GM12878 (cell line): ENCODE measurements at regions not wholly inside any gene's neighbourhood (a gene's known extent, or its start where the extent isn't known, plus 50 kb on each side); places are given as distances from the start of the nearest gene placed in this dataset.

Experiments used
- ATAC-seq: fragments of 200-7000 bp; cut with Tn5 transposase; 3 replicates; pipeline ENCODE4 v1.9.1; 2020; ENCODE audit warnings: mild to moderate bottlenecking, moderate library complexity
- BruUV-seq: library from RNA; stranded (reverse); fragments of 400-500 nt; replicated peaks from 2 replicates; lab custom pipeline; 2021; lab: Mats Ljungman, UMichigan
- CTCF ChIA-PET: fragments of 300-600 bp; sonication (Branson Sonifier 250); formaldehyde crosslinking; extraction: SDS; loops from one replicate; lab custom pipeline; 2021; ENCODE audit warnings: inconsistent platforms; lab: Yijun Ruan, JAX
- POLR2A ChIA-PET: fragments of 350-600 bp; formaldehyde crosslinking; extraction: SDS; loops from one replicate; lab custom pipeline; 2021; ENCODE audit warnings: inconsistent platforms; lab: Charles Lee
- RAD21 ChIA-PET: fragments of 300-600 bp; sonication (Branson Sonifier 250); formaldehyde crosslinking; loops from one replicate; lab custom pipeline; 2023; ENCODE audit warnings: antibody characterized with exemption; ENCODE audit not compliant: unreplicated experiment; lab: Charles Lee
- SMC1A ChIA-PET: fragments of 300-600 bp; sonication (Branson Sonifier 250); formaldehyde crosslinking; loops from one replicate; lab custom pipeline; 2023; ENCODE audit not compliant: unreplicated experiment, uncharacterized antibody; lab: Charles Lee
- DNase-seq: peaks from one replicate; pipeline ENCODE4 v3.0.0-alpha.2; 2011; ENCODE audit warnings: low read depth, low spot score
- FAIRE-seq: peaks from 3 replicates; lab custom pipeline; 2011; peaks lifted over from hg19 to GRCh38; lab: Jason Lieb, UNC
- H2AFZ ChIP-seq: 2 replicates; pipeline ENCODE4 v1.6.0; 2011; ENCODE audit warnings: low read depth, low read length, control low read depth; ENCODE audit not compliant: control insufficient read depth
- H3K27ac ChIP-seq: 2 replicates; pipeline ENCODE4 v1.5.1; 2011; ENCODE audit warnings: control low read depth; ENCODE audit not compliant: control insufficient read depth, insufficient read depth
- H3K27me3 ChIP-seq, 2 experiments: replicated peaks in 1 of 2; 2 replicates each; pipeline versions ENCODE4 v1.6.0 to v1.6.1; 2011; ENCODE audit warnings: low read length in 1 of 2; ENCODE audit not compliant: control insufficient read depth in 2 of 2, insufficient read depth in 2 of 2
- H3K36me3 ChIP-seq, 2 experiments: 2 replicates each; pipeline ENCODE4 v1.5.1; 2011; ENCODE audit warnings: low read length in 1 of 2; ENCODE audit not compliant: control insufficient read depth in 2 of 2, insufficient read depth in 2 of 2
- H3K4me1 ChIP-seq: 2 replicates; pipeline ENCODE4 v1.6.1; 2011; ENCODE audit warnings: mild to moderate bottlenecking, low read length, moderate library complexity, mixed read lengths; ENCODE audit not compliant: control insufficient read depth, insufficient read depth
- H3K4me2 ChIP-seq: 2 replicates; pipeline ENCODE4 v1.6.0; 2011; ENCODE audit warnings: control low read depth; ENCODE audit not compliant: control insufficient read depth, insufficient read depth
- H3K4me3 ChIP-seq: fragments of 200-600 bp; sonication (generic); 2 replicates; pipeline ENCODE4 v1.5.1; 2016
- H3K79me2 ChIP-seq: 2 replicates; pipeline ENCODE4 v1.6.0; 2011; ENCODE audit warnings: low read length; ENCODE audit not compliant: control insufficient read depth, insufficient read depth
- H3K9ac ChIP-seq: 2 replicates; pipeline ENCODE4 v1.8.0; 2011; ENCODE audit warnings: low read length, control low read depth, mixed read lengths; ENCODE audit not compliant: control insufficient read depth, insufficient read depth
- H3K9me3 ChIP-seq: replicated peaks from 3 replicates; pipeline ENCODE4 v1.5.1; 2011; ENCODE audit warnings: mild to moderate bottlenecking, low read length; ENCODE audit not compliant: control insufficient read depth, insufficient read depth
- H4K20me1 ChIP-seq: 2 replicates; pipeline ENCODE4 v1.6.0; 2011; ENCODE audit not compliant: control insufficient read depth, insufficient read depth
- ASH2L ChIP-seq: fragments of 300-600, 200-600 bp; sonication (generic); IDR thresholded peaks from 2 replicates; pipeline ENCODE4 v1.6.1; 2017; ENCODE audit warnings: low read depth, mild to moderate bottlenecking, borderline replicate concordance
- BCLAF1 ChIP-seq: fragments of 450-650 bp; IDR thresholded peaks from 2 replicates; pipeline ENCODE4 v1.6.1; 2017; ENCODE audit warnings: antibody characterized with exemption, mild to moderate bottlenecking, moderate library complexity
- CBFB ChIP-seq: IDR thresholded peaks from 2 replicates; pipeline ENCODE4 v1.6.1; 2016; ENCODE audit warnings: antibody characterized with exemption, low read depth
- CEBPZ ChIP-seq: fragments of 150-350 bp; IDR thresholded peaks from 2 replicates; pipeline ENCODE4 v1.6.1; 2016; ENCODE audit warnings: low read depth, low read length
- E4F1 ChIP-seq: fragments of 450-650 bp; IDR thresholded peaks from 2 replicates; pipeline ENCODE4 v1.6.1; 2018; ENCODE audit warnings: borderline replicate concordance, mild to moderate bottlenecking; ENCODE audit not compliant: partially characterized antibody
- EP300 ChIP-seq, 2 experiments: fragments of 150-350 bp in 1 of 2; IDR thresholded peaks; 2 replicates each; pipeline ENCODE4 v1.6.1; 2011 to 2012; ENCODE audit warnings: low read depth in 2 of 2, low read length in 2 of 2, borderline replicate concordance in 1 of 2, improper control_type of control experiment in 1 of 2, inconsistent platforms in 1 of 2; ENCODE audit not compliant: control insufficient read depth in 1 of 2
- ESRRA ChIP-seq: IDR thresholded peaks from 2 replicates; pipeline ENCODE4 v1.6.1; 2012; ENCODE audit warnings: mild to moderate bottlenecking, low read length, improper control_type of control experiment
- NBN ChIP-seq: fragments of 450-650 bp; IDR thresholded peaks from 2 replicates; pipeline ENCODE4 v1.6.1; 2016
- NFYA ChIP-seq: IDR thresholded peaks from 2 replicates; pipeline ENCODE4 v1.6.1; 2011; ENCODE audit warnings: low read depth, mild to moderate bottlenecking, low read length, improper control_type of control experiment, borderline replicate concordance
- NR2F1 ChIP-seq: fragments of 450-650 bp; conservative IDR thresholded peaks from 2 replicates; pipeline ENCODE4 v1.6.1; 2017; ENCODE audit warnings: mild to moderate bottlenecking
- POLR2AphosphoS2 ChIP-seq: IDR thresholded peaks from 2 replicates; pipeline ENCODE4 v1.6.1; 2011; ENCODE audit warnings: low read depth, mild to moderate bottlenecking, low read length, improper control_type of control experiment, moderate library complexity
- SMC3 ChIP-seq: IDR thresholded peaks from 2 replicates; pipeline ENCODE4 v1.6.1; 2011; ENCODE audit warnings: low read length, improper control_type of control experiment, borderline replicate concordance
- TARDBP ChIP-seq: IDR thresholded peaks from 2 replicates; pipeline ENCODE4 v1.6.1; 2016; ENCODE audit warnings: borderline replicate concordance
- ZSCAN29 ChIP-seq: fragments of 450-650 bp; IDR thresholded peaks from 2 replicates; pipeline ENCODE4 v1.6.1; 2017; ENCODE audit warnings: mild to moderate bottlenecking, moderate library complexity
- WGBS: methylation state at CpG from one replicate; pipeline ENCODE4 v1.1.6; 2016; ENCODE audit warnings: low lambda C conversion rate; ENCODE audit not compliant: insufficient replicate concordance, insufficient coverage; ENCODE audit errors: missing lambda C conversion rate; 5-methylcytosine and 5-hydroxymethylcytosine counted together
- in situ Hi-C: fragments of 300-500 bp; cut with MboI; formaldehyde crosslinking; loops from 9 replicates; pipeline ENCODE4 v1.14.3; 2018; ENCODE audit warnings: mixed read lengths
- intact Hi-C: fragments of 100-400 bp; cut with micrococcal nuclease; formaldehyde crosslinking; loops from one replicate; pipeline ENCODE4 v1.14.2; 2022; ENCODE audit not compliant: unreplicated experiment

- no peak for TF ChIP-seq E4F1
Measured at GRCh38 chr6:144665932-144666450, 380.9 kb downstream of the UTRN start (continued).

- CTCF ChIA-PET: interaction anchor here (1.8 kb wide), 1 partner anchor 12 kb away, joined by 5 read pairs; no protein-coding TSS in a partner anchor
- Histone ChIP-seq H4K20me1 (no peaks in the 10 kb centered on the region), H3K4me1 (peaks cover 12% of the 10 kb centered on the region), H3K9ac (no peak overlapping the region), H3K27ac (no peak overlapping the region), H2AFZ (no peak overlapping the region), H3K4me2 (no peak overlapping the region), H3K36me3 (no peaks in the 10 kb centered on the region), H3K27me3 (no peaks in the 10 kb centered on the region), H3K79me2 (no peaks in the 10 kb centered on the region), H3K4me3 (no peak overlapping the region), H3K9me3 (peaks cover 2% of the 10 kb centered on the region; the same call in 2 of the 3 replicates)
- ATAC-seq (no peak), FAIRE-seq (no peak), DNase-seq (no peak)
- RAD21 ChIA-PET: no interaction called here
- intact Hi-C loops: no loop called here
- 88% methylated on average over 6 of the region's 6 CpGs for WGBS
- SMC1A ChIA-PET: interaction anchor here (0.7 to 1.5 kb wide), 2 partner anchors 9 to 56 kb away, joined by 3 to 4 read pairs; no protein-coding TSS in a partner anchor
- POLR2A ChIA-PET: no interaction called here
- BruUV-seq: no TSS peak
- in situ Hi-C loops: no loop called here
- TF ChIP-seq SMC3: no peak
- TF ChIP-seq TARDBP: no peak
- TF ChIP-seq ASH2L: no peak
- no peak for TF ChIP-seq POLR2AphosphoS2
- no peak for TF ChIP-seq NFYA
- no peak for TF ChIP-seq CBFB
- no peak for TF ChIP-seq EP300 (IDR thresholded peaks at IDR 0.05; ENCODE audit: borderline replicate concordance in 1 of 2, control insufficient read depth in 1 of 2, low read depth in 2 of 2, low read length in 2 of 2)
- no peak for TF ChIP-seq CEBPZ
- no peak for TF ChIP-seq NBN
- no peak for TF ChIP-seq NR2F1
- TF ChIP-seq ZSCAN29: no peak
- TF ChIP-seq ESRRA: no peak
- TF ChIP-seq BCLAF1: no peak
Measured at GRCh38 chr6:144666781-144667180, 381.6 kb downstream of the UTRN start.
